HUDEP-2 (cell line): ENCODE measurements at regions not wholly inside any gene's neighbourhood (a gene's known extent, or its start where the extent isn't known, plus 50 kb on each side); places are given as distances from the start of the nearest gene placed in this dataset.

Source experiments
- DNase-seq, 76 experiments: peaks; one replicate each; lab custom pipeline; 2025; ENCODE audit not compliant: unreplicated experiment in 76 of 76; lab: John Stamatoyannopoulos, UW

GRCh38 chr5:169450464-169450863, 133.1 kb upstream of the SPDL1 start:
- no peak for DNase-seq

GRCh38 chr5:169448826-169449225, 134.7 kb upstream of the SPDL1 start:
- no peak for DNase-seq

GRCh38 chr5:169445191-169445590, 138.4 kb upstream of the SPDL1 start:
- DNase-seq: no peak

- DNase-seq: no peak
These were observed 140.4 kb upstream of the SPDL1 start for GRCh38 chr5:169442913-169443784.

- DNase-seq: no peak
These were observed 141.1 kb upstream of the SPDL1 start for GRCh38 chr5:169442403-169442874.

- DNase-seq: no peak
These were observed 139.3 kb upstream of the SLIT3 start for GRCh38 chr5:169440107-169440705.

GRCh38 chr5:169439362-169439761, 138.4 kb upstream of the SLIT3 start:
- no peak for DNase-seq

- no peak for DNase-seq
These were observed 134.7 kb upstream of the SLIT3 start for GRCh38 chr5:169435506-169436229.

GRCh38 chr5:169433221-169433651, 132.3 kb upstream of the SLIT3 start:
- no peak for DNase-seq

GRCh38 chr5:169431386-169431785, 130.4 kb upstream of the SLIT3 start:
- DNase-seq: no peak

- no peak for DNase-seq
These were observed 129.7 kb upstream of the SLIT3 start for GRCh38 chr5:169430671-169431070.

GRCh38 chr5:169429044-169429443, 128.1 kb upstream of the SLIT3 start:
- no peak for DNase-seq

- DNase-seq: no peak
These were observed 125.8 kb upstream of the SLIT3 start for GRCh38 chr5:169426784-169427183.

- DNase-seq: no peak
These were observed 123.9 kb upstream of the SLIT3 start for GRCh38 chr5:169424670-169425378.

GRCh38 chr5:169424279-169424655, 123.3 kb upstream of the SLIT3 start:
- no peak for DNase-seq

- no peak for DNase-seq
These were observed 122.8 kb upstream of the SLIT3 start for GRCh38 chr5:169423580-169424278.

- no peak for DNase-seq
These were observed 121.1 kb upstream of the SLIT3 start for GRCh38 chr5:169422087-169422486.

- DNase-seq: no peak
These were observed 120.7 kb upstream of the SLIT3 start for GRCh38 chr5:169421677-169422076.

GRCh38 chr5:169417676-169418075, 116.7 kb upstream of the SLIT3 start:
- no peak for DNase-seq

- no peak for DNase-seq
These were observed 115.8 kb upstream of the SLIT3 start for GRCh38 chr5:169416583-169417196.
